LNCaP clone FGC (cell line): ENCODE measurements at regions not wholly inside any gene's neighbourhood (a gene's known extent, or its start where the extent isn't known, plus 50 kb on each side); places are given as distances from the start of the nearest gene placed in this dataset.

Experiments used
- DNase-seq: peaks from one replicate; pipeline ENCODE4 v3.0.0-alpha.2; 2011; ENCODE audit warnings: low read depth
- H3K4me3 ChIP-seq: 2 replicates; pipeline ENCODE4 v1.5.1; 2011; ENCODE audit warnings: mild to moderate bottlenecking, low read depth, low read length, control low read depth
- CTCF ChIP-seq: IDR thresholded peaks from 2 replicates; pipeline ENCODE4 v1.5.1; 2012; ENCODE audit warnings: mild to moderate bottlenecking; ENCODE audit not compliant: control insufficient read depth, insufficient read depth; ENCODE audit errors: extremely low read depth

- no peak for DNase-seq
- TF ChIP-seq CTCF, result no peak
- H3K4me3 ChIP-seq, result no peak overlapping the region
These were observed 76.1 kb upstream of the PDSS1 start for GRCh38 chr10:26621243-26621888.

GRCh38 chr10:26621889-26622711, 75.4 kb upstream of the PDSS1 start:
- no peak for DNase-seq
- H3K4me3 ChIP-seq, result no peak overlapping the region

GRCh38 chr10:26622891-26623290, 74.6 kb upstream of the PDSS1 start:
- no peak for TF ChIP-seq CTCF
- H3K4me3 ChIP-seq, result no peak overlapping the region
- no peak for DNase-seq

More at GRCh38 chr10:26621889-26622711, 75.4 kb upstream of the PDSS1 start:
- no peak for TF ChIP-seq CTCF

GRCh38 chr10:26624006-26624405, 73.5 kb upstream of the PDSS1 start:
- DNase-seq, result no peak
- TF ChIP-seq CTCF, result no peak
- H3K4me3 ChIP-seq, result no peak overlapping the region

GRCh38 chr10:26626066-26626465, 71.4 kb upstream of the PDSS1 start:
- no peak overlapping the region for H3K4me3 ChIP-seq
- no peak for TF ChIP-seq CTCF
- DNase-seq, result no peak

- H3K4me3 ChIP-seq, result no peak overlapping the region
- DNase-seq, result no peak
- TF ChIP-seq CTCF, result peak; percentile 28; the same call in 1 of the 2 replicates
These were observed 70.2 kb upstream of the PDSS1 start for GRCh38 chr10:26627324-26627723.
